Lung (tissue), 11 donors: ENCODE measurements at regions not wholly inside any gene's neighbourhood (a gene's known extent, or its start where the extent isn't known, plus 50 kb on each side); places are given as distances from the start of the nearest gene placed in this dataset.

Experiments
- ATAC-seq: fragments of 200-7000 bp; cut with Tn5 transposase; one replicate; pipeline ENCODE4 v1.9.1; 2020; ENCODE audit warnings: moderate number of reproducible peaks; ENCODE audit not compliant: insufficient read depth, low FRiP score
- DNase-seq, 3 donors: peaks; one replicate each; pipeline ENCODE4 v3.0.0-alpha.2; 2013 to 2017
- H3K27ac ChIP-seq, 2 donors: one replicate each; pipeline ENCODE4 v1.5.1; 2013; ENCODE audit warnings: mild to moderate bottlenecking in 2 of 2, moderate library complexity in 2 of 2, control low read depth in 1 of 2, inconsistent platforms in 1 of 2, low read depth in 1 of 2, low read length in 1 of 2
- H3K27me3 ChIP-seq, 3 donors: one replicate each; pipeline ENCODE4 v1.5.1; 2013; ENCODE audit warnings: low read length in 2 of 3; ENCODE audit not compliant: control insufficient read depth in 3 of 3, insufficient read depth in 3 of 3
- H3K36me3 ChIP-seq, 4 donors: one replicate each; pipeline ENCODE4 v1.5.1; 2013; ENCODE audit warnings: low read length in 4 of 4, mild to moderate bottlenecking in 1 of 4, moderate library complexity in 1 of 4; ENCODE audit not compliant: control insufficient read depth in 4 of 4, insufficient read depth in 4 of 4
- H3K4me1 ChIP-seq, 5 donors: one replicate each; pipeline ENCODE4 v1.5.1; 2013; ENCODE audit warnings: low read length in 5 of 5, mild to moderate bottlenecking in 2 of 5, moderate library complexity in 1 of 5; ENCODE audit not compliant: control insufficient read depth in 5 of 5, insufficient read depth in 5 of 5
- H3K4me3 ChIP-seq: one replicate; pipeline ENCODE4 v1.5.1; 2013; ENCODE audit warnings: mild to moderate bottlenecking, control low read depth, moderate library complexity
- H3K9ac ChIP-seq, 2 donors: one replicate each; pipeline ENCODE4 v1.5.1; 2013; ENCODE audit warnings: low read length in 2 of 2, control low read depth in 1 of 2; ENCODE audit not compliant: insufficient read depth in 1 of 2
- H3K9me3 ChIP-seq, 4 donors: one replicate each; pipeline ENCODE4 v1.5.1; 2013; ENCODE audit warnings: low read length in 3 of 4, mild to moderate bottlenecking in 1 of 4, moderate library complexity in 1 of 4; ENCODE audit not compliant: control insufficient read depth in 4 of 4, insufficient read depth in 3 of 4
- WGBS, 2 donors: extraction: QIAGEN DNeasy Blood & Tissue Kit; methylation state at CpG; one replicate each; pipeline ENCODE4 v1.1.7; 2013; 5-methylcytosine and 5-hydroxymethylcytosine counted together
- TF ChIP-seq, protein P1 (sequence below): IDR thresholded peaks from 2 replicates; pipeline ENCODE4 v1.5.1; 2012; ENCODE audit warnings: mild to moderate bottlenecking; ENCODE audit errors: control extremely low read depth, extremely low read depth
- donor health status: control.
- donor health status: control.
- donor health status: Bipolar disorder and iron deficiency.
- donor health status: healthy.
- donor health status: DM: yes; HTN: yes; CAD: no.

DNA sequence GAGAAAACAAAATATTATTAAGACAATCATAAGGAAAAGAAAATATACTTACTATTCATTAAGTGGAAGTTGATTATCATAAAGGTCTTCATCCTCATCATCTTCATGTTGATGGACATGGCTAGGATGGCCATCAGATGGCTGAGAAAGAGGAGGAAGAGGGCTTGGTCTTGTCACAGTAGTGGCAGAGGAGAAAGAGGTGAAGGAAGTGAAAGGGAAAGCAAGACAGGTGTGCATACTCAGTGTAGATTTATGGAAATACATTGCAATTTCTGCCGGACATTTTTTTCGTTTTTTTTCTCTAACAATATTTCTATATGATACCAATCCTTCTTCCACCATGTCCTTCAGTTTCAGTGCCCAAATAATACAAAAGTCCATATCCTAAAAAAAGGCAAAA is 1409.8 kb downstream of the PCDH7 start:
- WGBS, 2 donors = 91 to 92% methylated on average over 2 of the region's 2 CpGs

DNA sequence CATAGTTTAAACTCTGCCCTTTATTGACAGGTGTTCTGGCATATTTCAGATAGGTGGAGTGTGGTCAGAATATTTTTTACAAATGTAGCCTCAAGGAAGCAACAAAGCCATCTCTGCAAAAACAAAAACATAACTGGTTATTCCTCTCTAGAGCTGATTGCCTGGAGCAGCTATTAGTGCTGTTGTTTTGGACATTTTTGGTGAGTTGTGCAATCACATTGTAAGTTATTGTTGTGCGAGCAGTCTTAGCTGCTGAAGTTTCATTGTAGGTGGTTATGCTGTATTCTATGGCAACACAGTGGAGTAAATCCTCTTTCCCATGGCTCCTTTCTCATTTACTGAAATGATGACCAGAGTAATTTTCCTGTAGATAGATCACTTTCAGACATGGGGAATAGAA is 1413.0 kb downstream of the PCDH7 start:
- Histone ChIP-seq H3K4me3 (no peak overlapping the region), H3K27me3 (no peaks in the 10 kb centered on the region), H3K9ac (no peak overlapping the region), H3K27ac (no peak overlapping the region), H3K4me1 (no peaks in the 10 kb centered on the region), H3K9me3 (peaks cover 0 to 4% (median 3%) of the 10 kb centered on the region in 4 donors), H3K36me3 (no peaks in the 10 kb centered on the region)
- 76 to 82% methylated on average over 1 of the region's 1 CpG for WGBS, 2 donors
- peak in 2 of 3 donors; percentile 8 to 36 for DNase-seq
- ATAC-seq = no peak
- TF ChIP-seq, protein P1, sequence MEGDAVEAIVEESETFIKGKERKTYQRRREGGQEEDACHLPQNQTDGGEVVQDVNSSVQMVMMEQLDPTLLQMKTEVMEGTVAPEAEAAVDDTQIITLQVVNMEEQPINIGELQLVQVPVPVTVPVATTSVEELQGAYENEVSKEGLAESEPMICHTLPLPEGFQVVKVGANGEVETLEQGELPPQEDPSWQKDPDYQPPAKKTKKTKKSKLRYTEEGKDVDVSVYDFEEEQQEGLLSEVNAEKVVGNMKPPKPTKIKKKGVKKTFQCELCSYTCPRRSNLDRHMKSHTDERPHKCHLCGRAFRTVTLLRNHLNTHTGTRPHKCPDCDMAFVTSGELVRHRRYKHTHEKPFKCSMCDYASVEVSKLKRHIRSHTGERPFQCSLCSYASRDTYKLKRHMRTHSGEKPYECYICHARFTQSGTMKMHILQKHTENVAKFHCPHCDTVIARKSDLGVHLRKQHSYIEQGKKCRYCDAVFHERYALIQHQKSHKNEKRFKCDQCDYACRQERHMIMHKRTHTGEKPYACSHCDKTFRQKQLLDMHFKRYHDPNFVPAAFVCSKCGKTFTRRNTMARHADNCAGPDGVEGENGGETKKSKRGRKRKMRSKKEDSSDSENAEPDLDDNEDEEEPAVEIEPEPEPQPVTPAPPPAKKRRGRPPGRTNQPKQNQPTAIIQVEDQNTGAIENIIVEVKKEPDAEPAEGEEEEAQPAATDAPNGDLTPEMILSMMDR = no peak

More for the DNA sequence above, 1409.8 kb downstream of the PCDH7 start:
- H3K9ac ChIP-seq = no peak overlapping the region
- H3K4me3 ChIP-seq = no peak overlapping the region
- DNase-seq = no peak
- H3K27ac ChIP-seq = no peak overlapping the region
- TF ChIP-seq, protein P1 = no peak
- H3K4me1 ChIP-seq = no peaks in the 10 kb centered on the region
- H3K9me3 ChIP-seq = peaks cover 0 to 3% (median 1%) of the 10 kb centered on the region in 4 donors
- H3K27me3 ChIP-seq = no peaks in the 10 kb centered on the region
- ATAC-seq = no peak
- H3K36me3 ChIP-seq = no peaks in the 10 kb centered on the region

DNA sequence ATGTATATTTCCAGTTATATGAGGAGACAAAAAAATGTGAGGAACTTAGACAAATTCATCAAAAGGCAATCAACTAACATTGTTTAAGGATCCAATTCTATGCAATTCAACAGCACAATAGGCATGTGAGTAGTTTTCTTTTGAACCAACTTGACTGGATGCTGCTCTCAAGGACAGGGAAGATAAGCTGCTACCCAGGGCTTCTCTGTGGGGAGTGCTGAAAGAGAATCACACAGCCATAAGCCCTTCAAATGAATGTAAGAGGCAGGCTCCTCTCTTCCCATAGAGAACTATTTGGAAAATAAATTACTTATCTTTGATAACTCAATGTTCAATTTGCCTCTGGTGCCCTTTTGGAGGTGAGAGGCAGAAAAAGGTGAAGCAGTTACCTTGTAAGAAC is 1413.6 kb downstream of the PCDH7 start:
- Histone ChIP-seq H3K9me3 (peaks cover 0 to 4% (median 3%) of the 10 kb centered on the region in 4 donors), H3K9ac (no peak overlapping the region), H3K4me1 (no peaks in the 10 kb centered on the region), H3K36me3 (no peaks in the 10 kb centered on the region), H3K27me3 (no peaks in the 10 kb centered on the region), H3K27ac (no peak overlapping the region), H3K4me3 (no peak overlapping the region)
- TF ChIP-seq, protein P1 = no peak
- ATAC-seq = no peak
- DNase-seq = no peak

DNA sequence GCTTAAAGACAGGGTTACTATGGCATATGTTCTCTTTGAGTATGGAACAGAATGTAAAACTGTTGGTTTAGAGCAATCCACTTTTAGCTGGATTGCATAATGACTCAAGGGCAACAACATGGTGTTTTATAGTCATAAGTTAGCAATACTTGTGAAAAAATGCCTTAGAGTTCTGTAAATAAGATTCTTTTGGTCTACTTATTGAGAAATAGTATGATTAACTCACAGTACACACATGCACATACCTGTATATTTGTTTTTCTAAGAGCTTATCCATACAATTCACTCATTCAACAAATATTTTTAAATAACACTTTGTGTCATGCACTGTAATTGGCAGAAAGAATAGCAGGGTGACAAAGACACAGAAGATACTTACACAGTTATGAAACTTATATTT is 1415.5 kb downstream of the PCDH7 start:
- DNase-seq (no peak), ATAC-seq (no peak)
- H3K4me1 ChIP-seq = no peaks in the 10 kb centered on the region
- no peak overlapping the region for H3K4me3 ChIP-seq
- no peaks in the 10 kb centered on the region for H3K36me3 ChIP-seq
- H3K9ac ChIP-seq = no peak overlapping the region
- H3K27me3 ChIP-seq = no peaks in the 10 kb centered on the region
- peaks cover 0 to 4% (median 1%) of the 10 kb centered on the region in 4 donors for H3K9me3 ChIP-seq
- no peak overlapping the region for H3K27ac ChIP-seq
- TF ChIP-seq, protein P1 = no peak
